Hepatocyte (in vitro differentiated cells): ENCODE measurements at regions not wholly inside any gene's neighbourhood (a gene's known extent, or its start where the extent isn't known, plus 50 kb on each side); places are given as distances from the start of the nearest gene placed in this dataset.

Source experiments
- CTCF ChIP-seq: fragments of 200-600 bp; sonication (generic); IDR thresholded peaks from 2 replicates; pipeline ENCODE4 v1.5.1; 2016; ENCODE audit warnings: antibody characterized with exemption, mild to moderate bottlenecking; ENCODE audit not compliant: poor library complexity
- EZH2 ChIP-seq: fragments of 200-600 bp; sonication (generic); IDR thresholded peaks from 2 replicates; pipeline ENCODE4 v1.6.1; 2016; ENCODE audit warnings: antibody characterized with exemption, mild to moderate bottlenecking, borderline replicate concordance

GRCh38 chr3:25304916-25305315 lies 123.1 kb upstream of the RARB start:
- no peak for TF ChIP-seq CTCF
- no peak for TF ChIP-seq EZH2
